ENCODE measurements at regions not wholly inside any gene's neighbourhood (a gene's known extent, or its start where the extent isn't known, plus 50 kb on each side); places are given as distances from the start of the nearest gene placed in this dataset.

DNA sequence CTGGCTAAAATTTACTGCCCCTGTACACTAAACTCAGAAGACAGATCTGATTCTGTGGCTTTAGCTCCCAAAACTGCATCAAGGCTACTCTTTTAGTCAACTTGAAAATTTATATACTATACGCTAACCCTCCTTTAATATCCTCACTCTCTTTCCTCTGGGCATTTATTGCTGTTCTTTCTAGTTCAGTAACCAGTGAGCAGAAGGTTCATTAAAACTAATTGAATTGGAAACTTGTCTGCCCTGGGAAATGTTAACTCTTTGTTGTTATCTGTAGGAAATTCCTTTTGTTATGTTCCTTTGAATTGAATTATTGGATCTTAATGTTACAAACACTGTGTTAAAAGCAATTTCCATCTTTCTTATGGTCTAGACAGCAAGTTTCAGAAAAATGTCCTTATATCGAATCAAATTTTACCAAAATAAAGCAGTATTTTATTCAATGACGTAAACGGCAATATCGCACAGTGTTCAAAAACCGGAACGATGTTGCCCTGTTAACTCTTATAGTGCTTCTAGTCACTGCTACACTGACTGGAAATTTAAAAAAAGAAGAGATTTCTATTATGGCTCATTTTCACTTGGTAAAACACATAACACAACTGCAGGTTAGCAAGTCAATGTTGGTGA, 168.3 kb downstream of the NR4A2 start:
- DNase-seq (ENCODE audit: low read depth) = no peak

DNA sequence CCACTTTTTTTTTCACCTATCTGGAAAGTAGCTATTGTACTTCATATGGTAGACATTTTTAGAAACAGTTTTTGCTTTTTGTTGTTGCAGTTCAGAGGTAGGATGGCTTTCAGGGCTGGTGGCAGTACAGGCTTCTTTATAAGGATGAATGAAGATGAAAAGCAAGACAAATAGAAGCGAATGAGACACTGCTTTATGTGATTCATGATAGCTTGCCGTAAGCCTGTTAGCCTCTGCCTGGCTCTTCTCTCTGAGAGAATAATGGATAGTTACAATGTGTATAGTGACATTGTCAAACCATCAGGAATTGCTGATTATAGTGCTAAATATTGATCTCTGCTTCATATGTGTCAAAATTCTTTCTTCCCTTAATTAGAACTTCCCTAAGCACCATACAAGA, 173.7 kb downstream of the NR4A2 start:
- no peak for DNase-seq (ENCODE audit: low read depth)

DNA sequence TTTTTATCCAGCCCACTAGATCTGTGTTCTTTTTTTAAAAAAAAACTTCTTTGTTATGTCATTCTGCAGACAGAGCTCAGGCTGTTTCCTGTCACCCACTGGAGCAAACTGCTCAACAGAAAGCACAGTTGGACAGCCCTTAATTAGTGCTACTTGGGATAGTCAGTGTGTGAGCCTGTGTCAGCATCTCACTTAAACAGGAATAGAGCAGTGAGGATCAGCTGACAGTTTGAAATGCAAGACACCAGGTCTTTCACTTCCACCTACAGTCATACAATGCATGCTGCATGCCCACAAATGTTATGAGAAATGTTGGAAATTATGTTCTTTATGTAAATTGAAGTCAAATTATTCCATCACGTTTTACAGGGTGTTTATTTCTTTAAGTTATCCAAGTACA, 174.9 kb downstream of the NR4A2 start:
- no peak for DNase-seq (ENCODE audit: low read depth)

DNA sequence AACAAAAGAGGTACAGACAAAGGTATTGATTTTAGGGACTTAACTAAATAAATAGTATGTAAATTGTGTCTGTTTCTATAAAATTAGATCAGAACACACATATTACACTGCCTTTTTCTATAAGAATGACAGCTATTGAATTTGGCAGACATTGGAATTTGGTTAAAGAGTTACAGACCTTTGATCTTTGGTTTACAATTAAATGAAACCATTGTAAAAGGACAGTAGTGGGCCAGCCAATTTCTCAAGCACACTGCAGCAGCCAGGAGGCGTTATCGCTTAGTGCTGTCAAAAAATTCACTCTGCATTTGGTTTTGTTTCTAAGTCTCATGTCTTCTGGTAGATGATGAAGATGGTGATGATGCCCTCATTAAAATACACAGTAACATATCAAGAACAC, 175.9 kb downstream of the NR4A2 start:
- DNase-seq (ENCODE audit: low read depth) = no peak

DNA sequence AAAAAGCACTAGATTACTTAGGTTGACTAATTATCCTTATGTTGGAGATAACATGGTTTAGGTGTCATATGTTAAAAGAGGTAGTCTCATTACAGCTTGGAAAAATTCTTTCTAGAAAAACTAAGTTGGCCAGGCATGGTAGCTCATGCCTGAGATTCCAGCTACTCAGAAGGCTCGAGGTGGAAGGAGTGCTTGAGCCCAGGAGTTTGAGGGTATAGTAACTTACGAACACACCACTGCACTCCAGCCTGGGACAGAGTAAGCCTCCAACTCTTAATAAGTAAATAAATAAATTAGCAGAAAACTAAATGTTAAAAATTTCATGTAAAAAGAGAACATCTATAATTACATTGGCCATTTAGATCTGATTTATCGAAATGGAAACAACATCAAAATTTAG, 177.2 kb downstream of the NR4A2 start:
- DNase-seq (ENCODE audit: low read depth) = no peak

DNA sequence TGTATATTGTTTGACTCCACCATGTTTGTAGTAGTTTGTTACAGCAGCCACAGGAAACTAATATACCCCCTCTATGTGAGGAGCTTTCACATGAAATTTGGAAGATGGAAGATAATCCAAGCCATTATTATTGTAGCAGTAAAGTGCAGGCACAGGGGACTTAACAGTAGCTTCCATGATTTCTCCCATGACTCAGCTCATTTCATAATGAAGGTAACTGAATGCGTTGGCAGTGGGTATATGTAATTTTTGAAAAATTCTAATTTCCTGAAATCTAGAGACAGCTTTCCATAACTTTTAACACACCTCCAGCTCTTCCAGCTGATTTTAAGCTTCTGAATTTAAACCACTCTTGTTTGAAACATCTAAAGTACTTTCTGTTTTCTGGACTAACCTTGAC, 181.2 kb downstream of the NR4A2 start:
- DNase-seq (ENCODE audit: low read depth) = no peak

DNA sequence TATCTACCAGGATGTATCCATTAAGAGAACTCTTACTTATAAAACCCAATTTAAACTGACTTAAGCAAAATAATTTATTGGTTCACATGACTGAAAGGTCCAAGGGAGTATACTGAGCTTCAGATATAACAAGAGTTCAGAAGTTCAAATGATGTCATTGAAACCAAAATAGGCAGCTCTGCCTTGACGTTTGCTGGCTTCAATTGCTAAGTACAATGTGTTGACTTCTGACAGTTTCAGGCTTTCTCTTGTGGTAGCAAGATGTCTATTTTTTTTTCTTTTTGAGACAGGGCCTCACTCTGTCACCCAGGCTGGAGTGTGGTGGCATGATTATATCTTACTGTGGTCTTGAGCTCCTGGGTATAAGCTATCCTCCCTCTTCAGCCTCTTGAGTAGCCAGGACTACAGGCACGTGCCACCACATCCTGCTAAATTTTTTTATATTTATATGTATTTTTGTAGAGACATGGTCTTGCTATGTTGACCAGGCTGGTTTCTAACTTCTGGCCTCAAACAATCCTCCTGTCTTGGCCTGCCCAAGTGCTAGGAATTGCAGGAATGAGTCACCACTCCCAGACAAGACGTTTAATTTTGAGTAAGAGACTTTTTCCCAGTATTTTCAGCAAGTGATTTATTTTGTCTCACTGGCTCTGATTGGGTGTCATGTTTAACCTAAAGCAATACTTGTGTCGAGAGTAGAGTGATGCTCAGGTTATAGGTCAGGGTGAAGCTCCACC, 184.8 kb downstream of the NR4A2 start:
- no peak for DNase-seq (ENCODE audit: low read depth)

DNA sequence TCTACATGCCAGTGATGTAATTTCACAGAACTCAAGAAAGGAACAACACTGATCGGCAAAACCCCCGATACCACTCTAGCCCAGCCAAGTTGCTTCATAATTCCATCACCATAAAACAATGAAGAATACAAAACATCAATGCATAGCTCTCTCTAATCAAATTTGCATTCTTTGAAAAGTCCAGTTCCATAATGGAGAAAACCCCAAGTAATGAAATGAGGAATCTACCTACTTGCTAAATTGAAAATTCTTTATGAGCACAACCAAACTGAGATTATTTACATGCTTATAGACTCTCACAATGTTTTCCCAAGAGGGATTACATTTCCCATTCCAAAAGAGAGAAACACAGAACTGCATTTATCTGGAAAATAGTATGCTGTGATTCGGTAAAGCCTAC, 186.5 kb downstream of the NR4A2 start:
- no peak for DNase-seq (ENCODE audit: low read depth)

DNA sequence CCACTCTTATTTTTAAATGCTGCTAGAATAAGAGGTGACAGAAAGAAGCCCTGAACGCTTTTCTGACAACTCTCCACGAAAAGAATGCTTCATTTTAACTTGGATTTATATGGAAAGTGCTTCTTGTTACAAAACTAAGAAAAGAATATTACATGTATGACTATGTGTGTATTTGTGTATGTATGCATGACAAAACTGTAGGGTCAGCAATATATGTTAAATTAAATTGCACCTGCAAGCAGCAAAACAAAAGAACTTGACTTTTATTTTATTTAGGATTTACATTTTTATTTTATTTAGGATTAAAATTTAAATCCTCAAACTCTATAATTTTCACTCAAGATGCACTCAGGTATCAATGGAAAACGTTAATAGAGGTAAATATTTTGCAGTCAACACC, 187.1 kb downstream of the NR4A2 start:
- DNase-seq (ENCODE audit: low read depth) = no peak

DNA sequence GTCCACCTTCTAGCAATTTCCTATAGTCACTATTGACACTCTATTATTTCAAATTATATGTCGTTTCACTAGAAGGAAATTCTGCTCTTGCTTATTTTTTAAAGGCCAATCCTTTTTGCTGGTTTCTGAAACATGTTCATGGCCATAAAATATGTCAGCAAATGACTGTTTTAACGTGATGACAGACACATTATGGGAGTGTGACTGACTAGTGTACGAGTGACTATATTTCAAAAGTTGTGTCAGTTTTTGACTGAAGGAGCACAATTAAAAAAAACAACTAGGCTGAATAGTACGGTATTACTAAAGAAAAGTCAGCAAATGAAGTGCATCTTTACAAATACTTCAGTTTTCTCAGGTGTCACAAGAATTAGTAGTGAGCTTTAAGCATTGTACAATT, 196.0 kb downstream of the NR4A2 start:
- DNase-seq (ENCODE audit: low read depth) = no peak

DNA sequence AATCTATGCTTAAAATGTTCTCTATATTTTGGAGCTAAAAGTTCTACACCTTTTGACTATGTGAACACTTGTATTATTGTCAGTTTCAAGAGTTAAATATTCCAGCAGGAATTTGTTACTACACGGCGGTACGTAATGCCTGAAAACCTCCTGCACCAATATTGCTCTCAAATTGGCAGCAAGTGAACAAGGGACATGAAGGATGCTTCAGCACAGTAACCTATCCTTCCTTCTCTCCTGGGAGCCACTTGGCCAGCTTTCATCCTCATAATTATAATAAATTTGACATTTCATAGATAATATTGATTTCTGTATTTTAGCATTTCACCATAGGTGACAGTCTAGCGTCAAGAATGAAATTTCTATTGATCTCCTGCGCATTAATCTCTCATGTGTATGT, 197.6 kb downstream of the NR4A2 start:
- DNase-seq (ENCODE audit: low read depth) = no peak

DNA sequence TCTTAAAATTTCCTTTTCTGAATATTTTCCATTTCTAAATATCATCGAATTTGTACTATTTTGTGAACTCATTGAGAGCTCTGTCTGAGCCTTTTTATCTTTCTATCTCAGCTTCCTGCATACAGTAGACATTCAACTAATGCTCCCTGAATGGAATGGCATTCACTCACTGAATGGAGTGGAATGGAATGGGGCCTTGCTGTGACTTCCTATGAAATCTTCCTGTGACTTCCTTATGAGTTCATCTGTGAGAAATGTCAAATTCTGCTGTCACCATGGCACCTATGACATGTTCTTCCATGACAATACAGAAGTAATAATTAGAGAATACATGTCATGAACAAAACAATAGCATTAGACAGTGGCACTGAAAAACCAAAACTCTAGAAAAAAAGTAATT, 199.6 kb downstream of the NR4A2 start:
- no peak for DNase-seq (ENCODE audit: low read depth)

DNA sequence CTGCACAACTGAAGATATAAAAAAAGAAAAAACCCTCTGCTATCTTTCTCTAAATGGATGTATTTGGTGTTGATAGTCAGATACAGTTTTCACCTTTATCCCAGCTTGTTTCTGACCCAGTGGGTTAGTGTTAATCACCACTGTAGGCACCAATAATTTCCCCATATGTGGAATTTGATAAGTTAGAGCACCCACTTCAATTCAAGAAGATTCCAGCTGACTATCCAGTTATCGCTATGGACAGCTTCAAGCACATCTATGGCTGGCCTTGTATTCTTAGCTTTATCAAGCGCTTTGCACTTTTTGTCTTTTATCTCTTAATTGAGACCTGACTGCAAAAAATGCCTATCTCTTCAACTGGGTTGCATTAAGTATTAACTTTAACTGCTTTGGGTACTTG, 200.4 kb downstream of the NR4A2 start:
- no peak for DNase-seq (ENCODE audit: low read depth)

DNA sequence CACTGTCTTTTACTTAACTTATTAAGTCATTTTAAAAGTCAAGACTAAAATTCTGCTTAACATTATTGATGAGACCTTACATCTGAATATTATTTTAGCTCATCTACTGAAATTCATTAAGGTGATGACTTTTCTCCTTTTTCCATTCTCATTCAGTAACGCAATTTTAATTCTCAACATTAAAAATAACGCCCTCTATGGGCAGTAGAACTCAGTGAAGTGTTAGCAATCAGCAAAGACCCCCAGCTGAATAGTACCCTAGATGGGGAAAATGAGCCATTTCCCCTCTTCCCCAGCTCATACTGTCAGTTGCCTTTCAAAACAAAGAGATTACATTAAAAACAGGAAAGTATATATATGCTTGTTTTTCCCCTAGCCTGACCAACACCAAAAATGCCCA, 203.3 kb downstream of the NR4A2 start:
- no peak for DNase-seq (ENCODE audit: low read depth)

DNA sequence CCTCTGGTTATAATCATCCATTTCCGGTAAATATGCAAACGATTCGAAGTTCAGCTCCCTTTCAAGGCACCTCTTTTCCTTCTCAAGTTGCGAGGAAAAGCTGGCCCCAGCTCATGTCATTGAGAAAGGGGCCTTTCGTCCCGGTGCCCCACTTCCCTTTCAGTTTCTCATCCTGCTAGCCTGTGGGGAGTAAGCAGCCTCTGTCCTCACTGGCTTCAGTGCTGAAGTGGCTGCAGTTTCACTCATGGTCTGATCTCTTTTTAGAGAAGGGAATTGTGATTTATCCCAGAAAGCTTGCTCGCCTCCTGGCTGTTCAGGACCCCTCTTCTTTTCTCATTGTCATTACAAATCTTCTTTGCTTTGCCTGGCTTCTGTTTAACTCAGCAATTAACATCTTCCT, 207.5 kb downstream of the NR4A2 start:
- DNase-seq (ENCODE audit: low read depth) = no peak

DNA sequence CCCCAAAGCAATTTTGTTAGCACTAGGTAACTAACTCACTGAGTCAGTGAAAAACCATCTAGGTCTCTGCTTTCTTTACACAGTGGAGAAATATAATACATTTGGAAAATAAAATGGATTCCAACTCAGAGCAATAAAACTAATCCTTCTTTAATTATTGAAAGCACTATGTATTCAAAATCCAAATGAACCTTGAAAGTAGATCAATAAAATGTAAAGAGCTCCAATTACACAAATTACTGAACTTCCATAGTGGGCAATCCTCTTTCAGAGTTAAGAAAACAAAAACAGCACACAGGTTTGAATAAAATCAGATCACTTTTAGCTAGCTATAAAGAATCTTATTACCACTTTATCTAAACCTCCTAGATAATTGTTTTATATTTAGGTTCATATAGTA, 208.1 kb downstream of the NR4A2 start:
- DNase-seq (ENCODE audit: low read depth) = no peak

DNA sequence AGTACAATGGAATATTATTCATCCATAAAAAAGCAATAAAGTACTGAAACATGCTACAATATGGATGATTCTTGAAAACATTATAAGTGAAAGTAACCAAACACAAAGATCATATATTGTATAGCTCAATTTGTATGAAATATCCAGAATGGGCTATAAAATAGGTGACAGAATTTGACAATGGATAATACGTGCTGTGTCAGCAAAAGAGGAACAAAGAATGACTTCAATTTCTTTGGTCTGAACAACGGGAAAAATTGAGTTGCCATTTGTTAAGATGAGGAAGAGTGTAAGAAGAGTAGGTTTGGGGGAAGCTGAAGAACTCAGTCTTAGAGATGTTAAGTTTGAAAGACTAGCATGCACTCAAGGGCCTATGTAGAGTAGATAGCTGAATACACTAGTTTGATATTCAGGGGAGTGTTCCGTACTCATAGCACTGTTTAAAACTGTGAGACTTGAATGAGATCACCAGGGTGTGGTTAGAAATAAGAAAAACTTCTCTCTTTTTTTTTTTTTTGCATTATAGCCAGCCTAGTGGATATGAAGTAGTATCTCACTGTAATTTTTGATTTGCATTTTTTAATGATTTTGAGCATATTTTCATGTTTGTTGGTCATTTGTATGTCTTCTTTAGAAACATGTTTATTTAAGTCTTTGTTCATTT, 213.6 kb downstream of the NR4A2 start:
- no peak for DNase-seq (ENCODE audit: low read depth)

DNA sequence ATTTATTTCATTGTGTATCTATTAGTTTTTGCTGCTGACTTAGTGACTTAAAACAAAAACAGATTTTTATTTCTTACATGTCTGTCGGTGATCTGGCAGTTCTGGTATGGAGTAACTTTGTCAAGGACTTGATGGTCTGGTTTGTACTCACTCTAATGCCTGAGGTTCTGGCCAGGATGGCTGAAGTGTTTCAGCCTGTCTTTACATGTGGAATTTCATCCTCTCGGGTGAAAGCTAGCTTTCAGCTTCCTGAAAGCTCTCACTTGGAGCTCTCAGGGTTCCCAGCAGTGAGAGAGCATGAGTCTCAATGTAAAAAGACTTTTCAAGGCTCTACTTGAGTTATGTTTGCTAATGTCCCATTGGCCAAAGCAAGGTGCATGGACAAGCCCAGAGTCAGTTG, 216.4 kb downstream of the NR4A2 start:
- DNase-seq (ENCODE audit: low read depth) = no peak

DNA sequence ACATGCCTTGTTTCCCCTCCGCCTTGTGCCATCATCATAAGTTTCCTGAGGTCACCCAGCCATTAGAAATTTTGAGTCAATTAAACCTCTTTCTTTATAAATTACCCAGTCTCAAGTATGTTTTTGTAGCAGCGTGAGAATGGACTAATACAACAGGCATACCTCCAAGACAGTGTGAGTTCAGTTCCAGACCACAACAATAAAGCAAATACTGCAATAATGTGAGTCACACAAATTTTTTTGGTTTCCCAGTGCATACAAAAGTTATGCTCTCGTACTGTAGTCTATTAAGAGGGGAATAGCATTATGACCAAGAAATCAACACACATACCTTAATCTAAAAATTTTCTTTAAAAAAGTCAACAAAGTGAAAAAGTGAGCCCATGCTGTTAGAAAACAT, 217.2 kb downstream of the NR4A2 start:
- DNase-seq (ENCODE audit: low read depth) = no peak

DNA sequence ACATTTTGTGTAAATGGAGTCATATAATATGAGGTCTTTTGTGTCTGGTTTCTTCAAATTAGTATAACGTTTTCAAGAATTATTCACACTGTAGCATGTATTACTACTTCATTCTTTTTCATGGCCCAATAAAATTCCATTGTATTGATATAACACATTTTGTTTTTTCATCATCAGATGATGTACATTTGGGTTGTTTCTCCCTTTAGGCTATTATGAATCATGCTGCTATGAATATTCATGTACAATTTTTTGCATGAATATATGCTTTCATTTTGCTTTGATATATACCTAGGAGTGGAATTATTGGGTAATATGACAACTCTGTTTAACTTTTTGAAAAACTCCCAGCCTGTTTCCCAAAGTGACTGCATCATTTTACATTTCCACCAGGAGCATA, 220.2 kb downstream of the NR4A2 start:
- DNase-seq (ENCODE audit: low read depth) = no peak

DNA sequence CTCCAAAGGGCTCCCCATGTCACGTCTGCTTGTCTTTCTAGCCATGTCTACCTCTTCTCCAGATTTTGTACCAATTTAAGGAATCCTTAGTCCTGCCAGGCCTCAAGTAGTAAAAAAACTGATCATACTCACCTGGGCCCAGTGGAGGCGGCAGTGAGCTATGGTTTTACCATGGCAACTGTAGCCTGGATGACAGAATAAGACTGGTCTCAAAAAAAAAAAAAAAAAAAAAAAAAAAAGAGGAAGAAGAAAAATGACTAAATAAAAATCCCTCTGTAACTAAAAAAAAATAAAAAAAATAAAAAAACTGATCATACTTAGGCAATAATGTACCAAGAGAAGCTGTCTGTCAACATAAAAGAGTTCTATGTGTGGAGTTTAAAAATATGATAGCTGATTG, 221.6 kb downstream of the NR4A2 start:
- DNase-seq (ENCODE audit: low read depth) = peak; percentile 2

DNA sequence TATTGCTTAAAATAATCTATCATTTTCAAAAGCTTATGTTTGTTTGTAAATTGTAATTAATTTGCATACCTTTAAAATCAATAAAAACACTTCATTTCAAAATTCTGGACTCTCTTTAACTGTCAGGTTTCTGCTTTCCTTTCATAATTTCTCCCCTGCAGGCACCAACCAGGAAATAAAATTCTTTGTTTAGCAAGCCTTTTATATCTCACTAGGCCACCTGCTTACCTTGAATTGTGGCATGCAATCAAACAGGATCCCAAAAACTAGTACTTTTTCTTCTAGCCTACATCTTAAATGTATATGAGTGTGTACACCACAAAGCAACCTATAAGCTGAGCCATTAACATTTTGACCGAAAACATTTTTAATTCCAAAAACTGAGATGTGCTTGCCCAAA, 233.1 kb downstream of the NR4A2 start:
- no peak for DNase-seq (ENCODE audit: low read depth)

DNA sequence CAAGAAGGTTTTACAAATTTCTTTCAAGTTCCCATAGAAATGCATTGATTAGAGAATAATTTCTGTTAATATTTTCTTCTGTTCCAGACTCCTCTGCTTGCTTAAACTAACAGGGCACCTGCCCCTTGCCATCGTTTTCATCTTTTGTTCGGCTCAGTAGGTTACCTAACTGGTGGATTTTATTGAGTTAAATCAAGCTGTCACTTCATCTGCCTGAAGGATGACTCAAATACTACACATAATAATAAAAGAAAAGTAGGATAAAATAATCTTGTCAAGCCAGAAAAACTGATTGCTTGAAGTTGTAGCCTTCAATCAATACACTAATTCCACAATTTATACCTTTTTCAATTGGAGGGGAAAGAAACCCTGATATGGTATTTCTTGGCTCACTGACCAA, 234.0 kb downstream of the NR4A2 start:
- DNase-seq (ENCODE audit: low read depth) = no peak

DNA sequence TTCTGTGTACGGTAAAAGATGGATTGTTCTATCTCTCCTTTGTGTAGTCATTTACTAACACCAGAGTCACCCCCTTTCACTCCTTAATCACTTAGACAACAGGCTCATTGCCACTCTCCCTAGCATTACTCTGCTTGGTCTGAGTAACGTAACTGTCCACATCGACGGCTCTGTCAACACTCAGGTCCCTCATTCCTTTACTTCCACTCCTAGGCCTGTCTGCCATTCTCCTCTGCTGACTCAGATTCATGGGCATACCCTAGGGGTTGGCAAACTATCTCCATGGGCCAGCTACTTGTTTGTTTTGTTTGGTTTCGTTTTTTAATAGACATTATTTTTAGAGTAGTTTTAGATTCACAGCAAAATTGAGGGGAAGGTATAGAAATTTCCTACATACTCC, 243.9 kb downstream of the NR4A2 start:
- DNase-seq (ENCODE audit: low read depth) = no peak
